ENCODE measurements at regions not wholly inside any gene's neighbourhood (a gene's known extent, or its start where the extent isn't known, plus 50 kb on each side); places are given as distances from the start of the nearest gene placed in this dataset.

DNA sequence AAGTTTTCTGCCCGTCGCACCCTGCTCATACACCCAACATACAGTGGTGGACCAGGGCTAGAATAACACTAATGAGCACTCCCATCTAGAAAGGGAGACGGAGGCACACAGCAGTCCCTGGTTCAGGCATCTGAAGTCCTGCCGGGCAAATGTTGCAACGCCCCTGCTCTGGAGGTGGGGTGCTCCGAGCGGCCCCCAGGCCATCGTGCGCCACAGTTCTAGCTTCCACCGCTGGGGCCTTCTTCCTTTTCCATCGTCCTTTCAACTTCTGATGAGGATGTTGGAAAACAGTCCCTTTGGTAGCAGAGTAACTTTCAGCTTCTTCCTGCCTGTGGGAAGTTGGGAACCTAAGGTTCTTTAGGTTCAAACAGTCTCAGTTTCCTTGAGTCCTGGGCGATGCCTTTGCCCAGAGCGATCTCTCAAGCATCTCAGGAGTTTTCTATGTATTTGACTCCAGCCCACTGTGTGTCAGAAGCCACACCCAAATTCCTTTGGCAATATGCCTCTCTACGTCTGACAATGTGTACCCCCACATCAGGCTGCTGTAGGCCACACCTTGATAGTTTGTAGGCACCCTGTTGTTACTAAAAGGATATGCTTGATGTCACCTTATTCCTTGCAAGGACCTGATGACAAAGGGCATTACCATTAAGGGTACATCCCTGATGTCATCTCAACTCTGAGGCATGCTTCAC, 258.8 kb downstream of the GLI2 start:
- DNase-seq (ENCODE audit: low read depth) = no peak

GRCh38 chr2:120995152-120995551, 259.5 kb downstream of the GLI2 start:
- DNase-seq (ENCODE audit: low read depth) = no peak

DNA sequence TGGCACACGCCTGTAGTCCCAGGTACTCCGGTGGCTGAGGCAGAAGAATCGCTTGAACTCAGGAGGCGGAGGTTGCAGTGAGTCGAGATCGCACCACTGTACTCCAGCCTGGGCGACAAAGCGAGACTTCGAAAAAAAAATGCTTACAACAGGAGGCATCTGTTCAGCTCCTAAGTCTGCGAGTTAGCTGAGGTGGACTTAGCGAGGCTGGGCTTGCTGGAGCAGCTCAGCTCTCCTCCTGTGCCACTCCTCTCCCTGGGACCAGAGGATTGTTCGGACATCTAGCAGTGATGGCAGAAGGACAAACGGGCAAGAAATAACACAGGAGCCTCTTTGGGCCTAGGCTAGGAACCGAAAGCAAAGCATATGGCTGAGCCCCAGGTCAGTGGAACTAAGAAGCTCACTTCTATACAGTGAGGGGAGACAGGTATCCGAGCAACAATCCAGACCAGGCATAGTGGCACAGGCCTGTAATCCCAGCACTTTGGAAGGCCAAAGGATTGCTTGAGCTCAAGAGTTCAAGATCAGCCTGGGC, 260.1 kb downstream of the GLI2 start:
- DNase-seq (ENCODE audit: low read depth) = no peak

- DNase-seq (ENCODE audit: low read depth) = no peak
Measured at GRCh38 chr2:120999377-121000097, 263.9 kb downstream of the GLI2 start.

GRCh38 chr2:121000804-121001203, 265.1 kb downstream of the GLI2 start:
- no peak for DNase-seq (ENCODE audit: low read depth)

- no peak for DNase-seq (ENCODE audit: low read depth)
Measured at GRCh38 chr2:121001641-121002040, 266.0 kb downstream of the GLI2 start.

DNA sequence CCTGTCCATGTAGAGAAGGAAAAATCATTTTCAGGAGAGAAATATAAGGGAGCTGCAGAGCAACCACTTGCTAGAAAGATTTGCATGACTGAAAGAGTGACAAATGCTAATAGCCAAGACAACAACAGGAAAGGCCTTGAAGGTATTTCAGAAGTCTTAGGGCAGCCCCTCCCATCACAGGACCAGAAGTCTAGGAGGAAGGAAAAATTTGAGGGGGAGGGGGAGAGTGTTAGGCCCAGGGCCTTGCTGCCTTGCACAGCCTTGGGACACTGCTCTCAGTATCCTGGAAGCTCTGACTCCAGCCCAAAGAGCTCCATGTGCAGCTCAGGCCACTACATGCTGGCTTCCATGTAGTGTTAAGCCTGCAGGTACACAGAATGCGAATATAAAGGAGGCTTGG, 266.9 kb downstream of the GLI2 start:
- no peak for DNase-seq (ENCODE audit: low read depth)

GRCh38 chr2:121003391-121003790, 267.7 kb downstream of the GLI2 start:
- no peak for DNase-seq (ENCODE audit: low read depth)

DNA sequence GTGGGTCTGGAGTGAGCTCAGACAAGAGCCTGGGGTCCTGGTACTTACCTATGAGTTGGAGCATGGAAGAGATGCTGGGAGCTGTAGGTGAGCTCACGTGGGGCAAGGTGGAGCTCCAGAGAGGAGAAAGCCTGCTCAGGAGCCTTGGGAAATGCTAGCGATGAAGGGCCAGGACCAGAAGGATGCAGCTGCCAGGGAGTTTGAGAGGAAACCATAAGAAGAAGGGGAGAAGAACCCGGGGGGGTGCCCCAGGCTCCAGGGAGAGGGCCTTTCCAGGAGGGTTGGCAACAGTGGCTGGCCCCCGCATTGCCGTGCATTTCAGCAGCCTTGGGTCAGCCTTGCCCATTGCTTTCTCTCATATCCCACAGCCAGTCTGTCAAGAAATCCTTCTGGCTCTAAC, 268.7 kb downstream of the GLI2 start:
- no peak for DNase-seq (ENCODE audit: low read depth)

- DNase-seq (ENCODE audit: low read depth) = no peak
Measured at GRCh38 chr2:121004950-121005349, 269.3 kb downstream of the GLI2 start.

- no peak for DNase-seq (ENCODE audit: low read depth)
Measured at GRCh38 chr2:121005453-121005852, 269.8 kb downstream of the GLI2 start.

- no peak for DNase-seq (ENCODE audit: low read depth)
Measured at GRCh38 chr2:121006743-121007489, 271.2 kb downstream of the GLI2 start.

DNA sequence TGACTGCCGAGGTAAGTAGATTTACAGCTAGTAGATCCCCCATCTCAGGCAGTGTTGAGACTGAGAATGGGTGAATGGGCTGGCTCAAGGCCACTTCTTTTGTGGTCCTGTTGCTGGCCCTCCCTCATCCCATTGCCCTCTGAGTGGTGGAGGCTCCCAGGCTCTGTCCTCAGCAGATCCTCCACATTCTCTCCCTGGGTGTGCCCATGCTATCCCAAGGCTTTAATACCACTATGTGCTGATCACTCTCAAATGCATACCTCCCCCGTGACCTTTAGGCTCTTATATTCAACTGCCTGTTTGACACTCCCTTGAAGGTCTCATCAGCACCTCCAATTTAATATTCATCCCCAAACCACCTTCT, 271.8 kb downstream of the GLI2 start:
- DNase-seq (ENCODE audit: low read depth) = no peak

- no peak for DNase-seq (ENCODE audit: low read depth)
Measured at GRCh38 chr2:121008975-121009374, 273.3 kb downstream of the GLI2 start.

- DNase-seq (ENCODE audit: low read depth) = no peak
Measured at GRCh38 chr2:121010998-121011397, 274.0 kb downstream of the TFCP2L1 start.

DNA sequence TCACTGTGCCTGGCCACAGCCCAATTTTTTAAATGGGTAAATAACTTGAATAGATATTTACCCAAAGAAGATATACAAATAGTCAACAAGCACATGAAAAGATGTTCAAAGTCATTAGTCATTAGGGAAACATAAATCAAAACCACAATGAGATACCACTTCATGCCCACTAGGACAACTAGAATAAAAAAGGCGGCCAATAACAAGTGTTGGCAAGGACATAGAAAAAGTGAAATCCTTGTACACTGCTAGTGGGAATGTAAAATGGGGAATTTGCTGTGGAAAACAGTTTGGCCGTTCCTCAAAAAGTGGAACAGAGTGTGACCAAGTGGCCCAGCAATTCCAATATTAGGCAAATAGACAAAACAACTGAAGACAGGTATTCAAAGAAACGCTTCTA, 270.1 kb downstream of the TFCP2L1 start:
- DNase-seq (ENCODE audit: low read depth) = no peak

DNA sequence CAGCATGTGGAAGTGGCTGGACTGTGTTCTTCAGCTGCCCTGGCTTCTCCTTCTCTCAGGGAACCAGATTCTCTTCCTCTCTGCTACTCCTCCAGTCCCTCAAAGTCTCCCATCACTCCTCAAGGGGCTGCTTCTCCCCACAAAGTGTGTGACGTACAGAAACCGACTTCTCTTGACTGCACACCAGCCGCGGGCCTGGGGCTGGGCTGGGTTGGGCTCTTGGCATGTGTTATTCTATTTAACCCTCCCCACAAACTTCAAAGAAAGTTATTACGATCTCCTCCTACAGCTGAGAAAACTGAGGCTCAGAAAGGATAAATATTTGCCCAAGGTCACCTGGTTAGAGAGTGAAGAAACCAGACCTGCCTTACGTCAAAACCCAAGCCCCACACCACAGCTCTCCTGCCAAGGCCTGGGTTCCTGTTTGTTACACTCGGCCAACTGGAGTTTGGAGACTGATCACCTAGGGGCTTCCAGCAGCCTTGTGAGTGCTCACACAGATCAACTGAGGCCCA, 269.0 kb downstream of the TFCP2L1 start:
- no peak for DNase-seq (ENCODE audit: low read depth)

DNA sequence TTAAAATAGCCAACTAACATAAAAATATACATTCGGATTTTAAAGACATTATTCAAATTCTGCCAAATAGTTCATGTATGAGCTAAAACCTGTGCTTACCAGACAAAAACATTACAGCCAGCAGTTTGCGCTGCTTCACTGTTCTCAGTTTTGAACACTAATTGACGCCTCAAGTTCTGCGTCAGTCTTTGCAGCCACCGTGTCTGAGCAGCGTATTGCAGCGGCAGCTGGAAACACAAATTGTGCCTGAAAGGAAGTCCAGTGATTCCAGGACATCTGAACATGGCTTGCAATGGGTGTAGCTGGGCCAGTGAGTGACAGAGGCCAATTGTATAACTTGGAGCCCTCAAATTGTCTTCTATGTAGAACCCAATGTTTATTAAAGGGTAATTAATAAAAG, 267.6 kb downstream of the TFCP2L1 start:
- DNase-seq (ENCODE audit: low read depth) = no peak

- DNase-seq (ENCODE audit: low read depth) = no peak
Measured at GRCh38 chr2:121018136-121019061, 266.6 kb downstream of the TFCP2L1 start.

DNA sequence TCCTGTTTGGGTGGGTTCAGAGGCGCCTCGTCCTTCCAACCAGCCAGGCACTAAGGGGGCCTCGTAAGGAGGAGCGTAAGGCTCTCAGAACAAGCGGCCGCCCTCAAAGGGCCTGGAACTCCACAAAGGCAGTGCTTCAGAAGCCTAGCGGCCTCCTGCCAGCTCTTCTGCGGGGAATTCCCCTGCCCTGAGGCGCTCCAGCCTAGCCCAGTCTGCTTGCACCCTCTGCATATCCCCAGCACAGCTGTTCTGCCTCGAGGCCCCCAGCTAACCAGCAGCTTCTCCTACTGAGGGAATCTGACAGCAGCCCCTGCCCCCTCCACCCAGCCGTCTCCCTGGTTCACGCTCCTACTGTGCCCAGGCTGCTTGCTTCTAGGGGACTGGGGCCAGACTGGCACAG, 265.9 kb downstream of the TFCP2L1 start:
- DNase-seq (ENCODE audit: low read depth) = no peak

- DNase-seq (ENCODE audit: low read depth) = no peak
Measured at GRCh38 chr2:121019756-121020155, 265.2 kb downstream of the TFCP2L1 start.

- no peak for DNase-seq (ENCODE audit: low read depth)
Measured at GRCh38 chr2:121021685-121022084, 263.3 kb downstream of the TFCP2L1 start.
